ENCODE measurements at regions not wholly inside any gene's neighbourhood (a gene's known extent, or its start where the extent isn't known, plus 50 kb on each side); places are given as distances from the start of the nearest gene placed in this dataset.

GRCh38 chr3:144063306-144063705, 91.7 kb downstream of the DIPK2A start:
- no peak overlapping the region for H3K4me3 ChIP-seq (ENCODE audit: low read length)
- no peak for TF ChIP-seq CTCF (conservative IDR thresholded peaks at IDR 0.05; ENCODE audit: low read length)
- no peak for DNase-seq (ENCODE audit: low read depth)

GRCh38 chr3:144067059-144067458, 95.4 kb downstream of the DIPK2A start:
- no peak for TF ChIP-seq CTCF (conservative IDR thresholded peaks at IDR 0.05; ENCODE audit: low read length)
- DNase-seq (ENCODE audit: low read depth) = no peak
- H3K4me3 ChIP-seq (ENCODE audit: low read length) = no peak overlapping the region

- no peak for DNase-seq (ENCODE audit: low read depth)
- H3K4me3 ChIP-seq (ENCODE audit: low read length) = no peak overlapping the region
- no peak for TF ChIP-seq CTCF (conservative IDR thresholded peaks at IDR 0.05; ENCODE audit: low read length)
Measured at GRCh38 chr3:144073698-144074097, 102.1 kb downstream of the DIPK2A start.

GRCh38 chr3:144079634-144080033, 108.0 kb downstream of the DIPK2A start:
- TF ChIP-seq CTCF (conservative IDR thresholded peaks at IDR 0.05; ENCODE audit: low read length) = no peak
- DNase-seq (ENCODE audit: low read depth) = no peak
- no peak overlapping the region for H3K4me3 ChIP-seq (ENCODE audit: low read length)

- no peak overlapping the region for H3K4me3 ChIP-seq (ENCODE audit: low read length)
- TF ChIP-seq CTCF (conservative IDR thresholded peaks at IDR 0.05; ENCODE audit: low read length) = no peak
- no peak for DNase-seq (ENCODE audit: low read depth)
Measured at GRCh38 chr3:144084929-144085328, 113.3 kb downstream of the DIPK2A start.

GRCh38 chr3:144085964-144086363, 114.3 kb downstream of the DIPK2A start:
- TF ChIP-seq CTCF (conservative IDR thresholded peaks at IDR 0.05; ENCODE audit: low read length) = no peak
- H3K4me3 ChIP-seq (ENCODE audit: low read length) = no peak overlapping the region
- DNase-seq (ENCODE audit: low read depth) = peak; percentile 5

GRCh38 chr3:144096016-144096415, 124.4 kb downstream of the DIPK2A start:
- no peak overlapping the region for H3K4me3 ChIP-seq (ENCODE audit: low read length)
- DNase-seq (ENCODE audit: low read depth) = no peak
- no peak for TF ChIP-seq CTCF (conservative IDR thresholded peaks at IDR 0.05; ENCODE audit: low read length)
